ENCODE measurements at regions not wholly inside any gene's neighbourhood (a gene's known extent, or its start where the extent isn't known, plus 50 kb on each side); places are given as distances from the start of the nearest gene placed in this dataset.

DNA sequence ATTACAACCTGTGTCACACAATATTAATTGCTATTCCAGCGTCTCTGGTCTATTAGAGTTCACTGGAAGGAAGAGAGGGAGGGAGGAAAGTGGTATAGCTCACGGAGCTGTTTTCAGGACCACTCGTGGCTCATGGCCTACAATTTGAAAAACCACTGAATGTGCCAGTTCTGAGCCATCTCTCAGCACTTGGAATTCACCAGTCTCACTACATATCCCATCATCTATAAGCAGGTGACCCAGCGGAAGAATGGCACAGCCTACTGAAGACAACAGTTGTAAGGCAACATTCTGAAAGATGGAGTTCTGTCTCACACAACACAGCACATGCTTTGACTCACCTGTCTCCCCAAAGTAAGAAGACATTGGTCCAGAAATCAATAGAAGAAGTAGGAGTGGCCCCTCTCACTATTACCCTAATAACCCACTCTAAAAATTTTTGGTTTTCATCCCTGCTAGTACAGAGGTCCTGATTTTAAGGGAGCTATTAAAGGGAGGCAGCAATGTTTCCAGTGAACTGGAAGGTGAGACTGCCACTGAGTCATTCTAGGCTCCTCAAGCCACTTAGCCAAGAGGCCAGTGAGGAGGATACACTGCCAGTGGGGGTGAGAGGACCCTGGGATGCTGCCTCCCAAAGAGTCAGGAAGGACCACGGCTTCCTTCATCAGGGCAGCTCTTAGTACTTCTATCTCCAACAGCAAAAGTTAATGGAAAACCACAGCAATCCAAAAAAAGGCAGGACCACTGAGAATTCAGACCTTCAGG, 50.0 kb upstream of the DOCK9 start:
- DNase-seq: no peak

- peak; percentile 9 for DNase-seq
Measured at GRCh38 chr13:99028890-99029289, 51.0 kb upstream of the DOCK9 start.

GRCh38 chr13:99029576-99029975, 51.7 kb upstream of the DOCK9 start:
- no peak for DNase-seq

- no peak for DNase-seq
Measured at GRCh38 chr13:99030326-99030725, 52.5 kb upstream of the DOCK9 start.

- no peak for DNase-seq
Measured at GRCh38 chr13:99031832-99032231, 54.0 kb upstream of the DOCK9 start.

DNA sequence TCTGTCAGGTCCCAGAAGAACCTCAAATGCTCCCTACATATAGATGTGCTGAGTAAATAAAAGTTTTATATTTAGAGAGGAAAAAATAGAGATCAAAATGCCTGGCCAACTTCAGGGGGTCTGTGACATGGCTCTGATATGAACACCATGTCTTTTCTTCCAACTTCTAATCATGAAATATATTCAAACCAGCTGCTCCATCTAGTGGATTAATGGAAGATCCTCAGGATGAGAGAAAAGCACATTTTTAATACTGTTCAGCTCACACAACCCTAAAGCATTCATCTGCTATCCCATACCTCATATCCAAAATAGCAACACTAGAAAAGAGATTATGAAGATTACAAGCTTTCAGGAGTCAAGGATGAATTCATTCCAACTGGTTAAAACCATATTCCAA, 56.0 kb upstream of the DOCK9 start:
- DNase-seq: peak; percentile 32

DNA sequence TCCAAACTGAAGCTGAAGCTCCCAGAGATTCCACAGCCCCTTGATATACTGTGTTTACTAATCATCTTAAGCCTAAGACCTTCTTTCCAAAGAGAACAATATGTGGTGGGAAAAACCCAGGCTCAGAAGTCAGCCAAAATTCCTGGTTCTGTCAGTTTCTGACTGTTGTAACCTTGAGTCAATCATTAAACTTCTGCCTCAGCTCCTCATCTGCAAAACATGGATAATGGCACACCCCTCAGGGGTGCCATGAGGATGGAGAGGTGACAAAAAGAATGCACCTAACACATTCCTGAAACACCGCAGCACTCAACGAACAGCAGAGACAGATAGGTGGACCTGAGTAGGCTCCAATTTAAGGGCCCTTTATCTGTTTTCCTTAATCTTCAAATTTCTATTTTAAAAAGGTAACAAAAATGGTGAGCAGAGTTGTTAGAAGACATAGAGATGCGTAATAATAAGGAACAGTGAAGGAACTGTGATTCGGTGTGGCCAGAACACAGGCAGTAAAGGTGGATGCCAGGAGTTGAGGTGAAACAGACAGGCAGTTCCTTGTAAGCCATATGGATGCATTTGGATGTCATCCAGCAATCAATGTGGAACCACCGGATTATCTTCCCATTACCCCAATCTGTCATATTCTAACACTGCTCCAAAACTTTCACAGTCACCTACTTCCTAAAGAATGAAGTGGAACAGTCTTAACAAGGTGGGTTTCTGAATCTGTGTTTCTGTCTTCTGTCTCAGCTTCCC, 56.6 kb upstream of the DOCK9 start:
- no peak for DNase-seq

DNA sequence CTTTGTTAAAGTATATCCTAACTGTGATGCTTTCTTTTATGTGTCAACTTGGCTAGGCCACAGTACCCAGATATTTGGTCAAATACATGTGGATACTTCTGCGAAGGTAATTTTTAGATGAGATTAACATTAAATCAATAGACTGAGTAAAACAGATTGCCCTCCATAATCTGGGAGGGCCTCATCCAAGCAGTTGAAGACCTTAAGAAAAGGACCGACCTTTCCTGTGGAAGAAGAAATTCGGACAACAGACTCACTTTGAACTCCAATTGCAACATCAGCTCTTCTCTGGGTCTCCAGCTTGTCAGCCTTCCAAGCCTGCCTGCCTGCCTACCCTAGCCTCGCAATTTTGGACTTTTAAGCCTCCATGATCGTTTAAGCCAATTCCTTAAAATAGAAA, 57.9 kb upstream of the DOCK9 start:
- DNase-seq: no peak

GRCh38 chr13:99037756-99038155, 59.9 kb upstream of the DOCK9 start:
- no peak for DNase-seq

DNA sequence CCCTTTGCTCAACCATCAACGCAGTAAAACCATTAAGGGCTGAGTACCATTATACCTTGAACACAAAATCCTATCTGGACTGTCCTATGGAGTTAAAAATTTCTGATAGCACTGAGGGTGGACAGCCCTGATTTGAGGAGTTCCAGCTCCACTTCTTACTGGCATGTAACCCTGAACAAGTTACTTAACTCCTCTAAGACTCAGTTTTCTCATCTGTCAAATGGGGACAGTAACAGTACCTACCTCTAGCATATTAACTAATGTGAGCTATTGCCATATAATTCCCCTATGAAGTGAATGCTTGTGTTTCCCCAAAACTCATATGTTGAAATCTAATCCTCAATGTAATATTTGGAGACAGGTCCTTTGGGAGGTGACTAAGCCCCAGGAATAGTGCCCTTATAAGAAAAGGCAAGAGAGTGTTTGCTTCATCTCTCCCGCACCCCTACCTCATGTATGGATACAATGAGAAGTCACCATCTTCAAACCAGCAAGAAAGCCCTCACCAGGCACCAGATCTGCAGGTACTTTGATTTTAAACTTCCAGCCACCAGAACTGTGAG, 61.9 kb upstream of the DOCK9 start:
- no peak for DNase-seq

- DNase-seq: no peak
Measured at GRCh38 chr13:99040536-99041131, 62.8 kb upstream of the DOCK9 start.

DNA sequence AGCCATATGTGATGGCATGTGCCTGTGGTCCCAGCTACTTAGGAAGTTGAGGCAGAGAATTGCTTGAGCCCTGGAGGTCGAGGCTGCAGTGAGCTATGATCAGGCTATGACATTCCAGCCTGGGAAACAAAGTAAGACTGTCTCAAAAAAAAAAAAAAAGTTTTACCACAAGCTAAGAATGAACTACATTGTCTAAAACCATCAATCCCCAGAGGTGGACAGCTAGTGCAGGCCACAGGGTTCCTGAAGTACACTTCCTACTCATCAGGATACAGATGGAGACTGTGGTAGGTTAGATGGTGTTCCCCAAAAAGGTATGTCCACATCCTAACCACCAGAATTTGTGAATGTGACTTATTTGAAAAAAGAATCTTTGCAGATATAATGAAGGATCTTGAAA, 63.5 kb upstream of the DOCK9 start:
- no peak for DNase-seq

- DNase-seq: no peak
Measured at GRCh38 chr13:99041788-99042187, 63.9 kb upstream of the DOCK9 start.

DNA sequence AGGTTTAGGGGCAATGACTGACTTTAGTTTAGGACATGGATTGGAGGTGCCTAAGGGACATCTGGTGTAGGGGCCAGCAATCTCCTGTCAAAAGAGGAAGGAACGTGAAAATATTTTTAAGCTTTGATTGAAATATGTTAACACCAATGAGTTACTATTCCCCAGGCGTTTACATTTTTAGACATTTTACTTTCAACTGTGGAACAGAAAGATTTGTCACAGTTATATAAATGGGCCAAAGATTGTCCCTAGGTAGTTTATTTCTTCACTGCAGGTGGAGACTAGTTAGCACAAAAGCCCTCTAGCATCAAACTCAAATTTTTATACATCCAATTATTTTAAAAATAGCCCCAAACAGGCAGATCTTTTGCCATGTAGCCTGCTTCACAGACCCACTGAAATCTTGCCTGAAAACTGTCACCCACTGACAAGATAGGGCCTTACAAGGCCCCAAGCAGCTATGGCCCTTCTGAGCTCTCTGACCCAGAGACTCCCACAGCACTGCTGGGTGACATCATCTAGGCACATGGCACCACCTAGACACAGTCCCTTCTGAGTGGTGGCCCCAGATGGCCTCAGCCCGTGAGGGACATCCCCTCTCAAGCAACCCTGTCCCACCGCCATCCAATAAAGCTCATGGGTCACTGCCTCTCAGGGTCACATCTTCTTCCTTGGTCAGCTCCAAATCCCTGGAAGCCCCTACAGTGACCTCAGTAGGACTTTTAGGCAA, 64.8 kb upstream of the DOCK9 start:
- no peak for DNase-seq

DNA sequence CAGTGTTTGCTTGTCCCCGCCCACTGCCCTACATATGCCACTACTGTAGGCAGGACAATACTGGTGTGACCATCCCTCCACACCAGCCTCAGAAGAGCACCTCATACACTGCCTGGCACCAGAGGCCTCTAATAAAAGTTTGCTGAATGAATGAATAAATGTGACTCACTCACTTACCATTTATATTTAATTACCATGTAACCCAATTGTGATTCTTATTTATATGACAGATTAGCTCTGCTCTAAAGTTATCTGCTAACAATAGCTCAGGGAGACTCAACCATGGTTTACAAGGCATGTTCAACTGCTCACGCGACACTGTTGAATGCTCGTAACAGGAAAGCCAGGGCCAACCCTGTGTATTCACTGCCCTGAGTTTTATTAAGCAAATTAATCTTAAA, 66.0 kb upstream of the DOCK9 start:
- DNase-seq: peak; percentile 26

- DNase-seq: no peak
Measured at GRCh38 chr13:99044764-99045163, 66.9 kb upstream of the DOCK9 start.

DNA sequence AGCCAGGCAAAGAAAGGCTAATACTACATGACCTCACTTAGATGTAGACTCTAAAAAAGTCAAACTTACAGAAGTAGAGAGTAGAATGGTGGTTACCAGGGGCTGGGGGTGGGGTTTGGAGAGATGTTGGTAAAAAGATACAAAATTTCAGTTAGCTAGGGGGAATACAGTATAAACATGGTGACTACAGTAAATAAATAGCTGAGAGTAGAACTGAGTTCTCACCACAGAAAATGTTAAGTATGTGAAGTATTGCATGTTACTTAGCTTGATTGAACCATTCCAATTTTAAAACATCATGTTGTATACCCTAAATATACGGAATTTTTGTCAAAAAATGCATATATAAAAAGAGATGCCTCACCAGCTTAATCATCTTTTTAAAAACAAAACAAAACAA, 67.5 kb upstream of the DOCK9 start:
- peak; percentile 46 for DNase-seq

DNA sequence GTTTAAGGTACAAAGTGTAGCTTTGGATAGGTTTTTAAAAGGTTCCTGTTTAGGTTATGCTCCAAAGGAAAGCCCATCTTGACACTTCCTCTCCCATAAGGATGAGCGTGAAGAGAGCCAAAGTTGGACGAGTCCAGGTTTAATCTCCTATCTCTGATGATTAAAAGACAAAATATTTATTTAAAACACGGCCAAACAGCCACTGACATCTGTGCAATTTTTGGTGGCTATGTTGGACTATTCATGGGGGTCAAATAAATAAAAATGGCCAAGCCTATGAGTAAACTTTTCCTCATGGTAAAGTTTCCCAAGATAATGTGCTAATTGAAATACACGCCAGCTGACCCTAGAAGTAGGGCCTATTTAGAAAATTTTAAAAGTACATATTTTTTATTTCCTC, 69.0 kb upstream of the DOCK9 start:
- DNase-seq: peak; percentile 38

GRCh38 chr13:99050983-99051488, 73.2 kb upstream of the DOCK9 start:
- DNase-seq: no peak

GRCh38 chr13:99051768-99052455, 74.0 kb upstream of the DOCK9 start:
- DNase-seq: no peak

DNA sequence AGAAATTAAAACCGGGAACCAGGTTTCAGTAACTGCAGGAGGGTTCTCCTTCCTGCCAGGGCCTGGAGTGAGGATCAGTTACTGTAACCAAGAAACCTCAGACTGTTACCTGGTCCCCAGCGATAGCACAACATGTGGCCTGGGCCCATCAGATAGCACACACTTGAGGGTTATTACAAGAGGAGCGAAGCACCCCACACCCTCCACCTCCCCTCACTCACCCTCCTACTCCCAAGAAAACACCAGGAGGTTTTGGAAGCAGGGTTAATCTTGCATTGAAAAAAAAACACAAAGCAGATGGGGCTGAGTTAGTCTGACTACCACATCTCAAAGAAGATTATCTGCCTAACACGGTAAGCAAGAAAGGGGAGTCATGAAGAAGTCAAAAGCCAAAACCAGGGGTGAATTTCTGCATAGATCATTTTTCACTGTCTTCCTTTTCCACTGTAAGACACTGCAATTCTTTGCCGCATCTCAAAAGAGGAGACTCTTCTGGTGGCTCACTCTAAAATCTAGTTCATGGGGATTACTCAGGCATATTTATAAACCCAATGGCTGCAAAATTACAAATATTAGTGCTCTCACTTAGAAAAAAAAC, 75.9 kb upstream of the DOCK9 start:
- DNase-seq: no peak

GRCh38 chr13:99055281-99055680, 77.4 kb upstream of the DOCK9 start:
- DNase-seq: no peak

Data from EL (cell line).